MCF 10A (cell line): ENCODE measurements at regions not wholly inside any gene's neighbourhood (a gene's known extent, or its start where the extent isn't known, plus 50 kb on each side); places are given as distances from the start of the nearest gene placed in this dataset.

Source experiments
- BruUV-seq: library from RNA; stranded (reverse); fragments of 400-500 nt; replicated peaks from 2 replicates; lab custom pipeline; 2021; lab: Mats Ljungman, UMichigan
- CTCF ChIA-PET: fragments of 300-600 bp; sonication (Branson Sonifier 250); formaldehyde crosslinking; extraction: SDS; loops from one replicate; lab custom pipeline; 2021; ENCODE audit warnings: antibody characterized with exemption, inconsistent platforms; lab: Yijun Ruan, JAX
- POLR2A ChIA-PET: fragments of 300-600, 350-650 bp; sonication (Branson Sonifier 250); formaldehyde crosslinking; extraction: SDS; loops from one replicate; lab custom pipeline; 2020; ENCODE audit warnings: antibody characterized with exemption, inconsistent platforms; lab: Yijun Ruan, JAX
- DNase-seq: peaks from one replicate; pipeline ENCODE4 v3.0.0-alpha.2; 2018; ENCODE audit not compliant: unreplicated experiment
- H3K27ac Mint-ChIP-seq: one replicate; pipeline ENCODE4 v1.8.0; 2022; ENCODE audit warnings: mild to moderate bottlenecking, low read depth, mixed read lengths; ENCODE audit not compliant: unreplicated experiment
- H3K27me3 Mint-ChIP-seq: one replicate; pipeline ENCODE4 v1.8.0; 2022; ENCODE audit warnings: mixed read lengths; ENCODE audit not compliant: insufficient read depth, unreplicated experiment
- H3K36me3 Mint-ChIP-seq: one replicate; pipeline ENCODE4 v1.8.0; 2022; ENCODE audit warnings: mild to moderate bottlenecking, moderate library complexity, mixed read lengths; ENCODE audit not compliant: insufficient read depth, unreplicated experiment
- H3K4me1 Mint-ChIP-seq: one replicate; pipeline ENCODE4 v1.8.0; 2022; ENCODE audit warnings: mixed read lengths; ENCODE audit not compliant: insufficient read depth, unreplicated experiment
- H3K4me3 Mint-ChIP-seq: one replicate; pipeline ENCODE4 v1.8.0; 2022; ENCODE audit warnings: mild to moderate bottlenecking, moderate library complexity, mixed read lengths; ENCODE audit not compliant: unreplicated experiment
- H3K9me3 Mint-ChIP-seq: one replicate; pipeline ENCODE4 v1.8.0; 2022; ENCODE audit warnings: mixed read lengths; ENCODE audit not compliant: unreplicated experiment
- CTCF ChIP-seq: fragments of 200-600 bp; IDR thresholded peaks from one replicate; pipeline ENCODE4 v1.8.0; 2022; ENCODE audit warnings: antibody characterized with exemption, mild to moderate bottlenecking; ENCODE audit not compliant: unreplicated experiment
- intact Hi-C: fragments of 100-400 bp; cut with micrococcal nuclease; formaldehyde crosslinking; loops from 2 replicates; pipeline ENCODE4 v1.14.1; 2022

GRCh38 chr10:129108994-129109393 is 358.0 kb upstream of the MGMT start:
- Mint-ChIP-seq H3K27me3 (no peaks in the 10 kb centered on the region), H3K9me3 (no peaks in the 10 kb centered on the region), H3K27ac (no peak overlapping the region), H3K4me1 (peaks cover 13% of the 10 kb centered on the region), H3K4me3 (no peak overlapping the region), H3K36me3 (no peaks in the 10 kb centered on the region)
- BruUV-seq = no TSS peak
- TF ChIP-seq CTCF = no peak
- DNase-seq = no peak
- POLR2A ChIA-PET = interaction anchor here (0.9 kb wide), 1 partner anchor 27 kb away, joined by 4 read pairs; no protein-coding TSS in a partner anchor
- intact Hi-C loops = no loop called here
- CTCF ChIA-PET = no interaction called here

- POLR2A ChIA-PET = no interaction called here
- CTCF ChIA-PET = no interaction called here
Observed at GRCh38 chr10:129110780-129111179, 356.3 kb upstream of the MGMT start.

GRCh38 chr10:129111922-129112321 is 355.1 kb upstream of the MGMT start:
- H3K27me3 Mint-ChIP-seq = no peaks in the 10 kb centered on the region
- intact Hi-C loops = no loop called here
- DNase-seq = no peak
- H3K9me3 Mint-ChIP-seq = no peaks in the 10 kb centered on the region
- H3K4me1 Mint-ChIP-seq = no peaks in the 10 kb centered on the region
- CTCF ChIA-PET = interaction anchor here (0.6 kb wide), 1 partner anchor 103 kb away, joined by 4 read pairs; no protein-coding TSS in a partner anchor
- H3K36me3 Mint-ChIP-seq = no peaks in the 10 kb centered on the region
- TF ChIP-seq CTCF = no peak
- POLR2A ChIA-PET = no interaction called here
- BruUV-seq = no TSS peak
- H3K27ac Mint-ChIP-seq = no peak overlapping the region
- H3K4me3 Mint-ChIP-seq = no peak overlapping the region

More at GRCh38 chr10:129110780-129111179, 356.3 kb upstream of the MGMT start:
- DNase-seq = no peak
- no peaks in the 10 kb centered on the region for H3K27me3 Mint-ChIP-seq
- TF ChIP-seq CTCF = no peak
- no peak overlapping the region for H3K4me3 Mint-ChIP-seq
- H3K4me1 Mint-ChIP-seq = no peaks in the 10 kb centered on the region
- no TSS peak for BruUV-seq
- no peaks in the 10 kb centered on the region for H3K36me3 Mint-ChIP-seq
- no peaks in the 10 kb centered on the region for H3K9me3 Mint-ChIP-seq
- H3K27ac Mint-ChIP-seq = no peak overlapping the region
- intact Hi-C loops = no loop called here

- no peaks in the 10 kb centered on the region for H3K4me1 Mint-ChIP-seq
- TF ChIP-seq CTCF = no peak
- DNase-seq = no peak
- CTCF ChIA-PET = no interaction called here
- H3K9me3 Mint-ChIP-seq = no peaks in the 10 kb centered on the region
- POLR2A ChIA-PET = no interaction called here
- H3K27me3 Mint-ChIP-seq = no peaks in the 10 kb centered on the region
- no peak overlapping the region for H3K27ac Mint-ChIP-seq
- H3K4me3 Mint-ChIP-seq = no peak overlapping the region
- H3K36me3 Mint-ChIP-seq = no peaks in the 10 kb centered on the region
- intact Hi-C loops = no loop called here
- BruUV-seq = no TSS peak
Observed at GRCh38 chr10:129114588-129114987, 352.5 kb upstream of the MGMT start.
